ENCODE measurements at regions not wholly inside any gene's neighbourhood (a gene's known extent, or its start where the extent isn't known, plus 50 kb on each side); places are given as distances from the start of the nearest gene placed in this dataset.

DNA sequence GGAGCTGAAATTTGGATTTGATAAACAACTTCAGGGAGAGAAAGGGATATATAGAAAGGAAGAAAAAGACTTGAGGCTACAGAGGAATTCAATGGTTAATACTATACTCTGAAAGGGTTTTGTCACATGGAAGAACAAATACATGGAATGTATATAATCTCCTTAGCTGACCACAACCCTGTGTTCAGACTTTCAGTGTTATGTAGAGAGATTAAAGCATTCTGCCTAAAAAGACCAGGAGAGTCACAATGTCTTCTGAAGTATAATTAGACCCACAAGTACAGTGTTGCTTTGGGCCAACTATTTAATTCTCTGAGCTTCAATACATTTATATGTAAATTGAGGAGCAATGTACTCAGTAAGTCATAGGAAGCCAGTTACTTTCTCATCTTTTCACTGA, 123.8 kb upstream of the FSHR start:
- TF ChIP-seq, protein P1, sequence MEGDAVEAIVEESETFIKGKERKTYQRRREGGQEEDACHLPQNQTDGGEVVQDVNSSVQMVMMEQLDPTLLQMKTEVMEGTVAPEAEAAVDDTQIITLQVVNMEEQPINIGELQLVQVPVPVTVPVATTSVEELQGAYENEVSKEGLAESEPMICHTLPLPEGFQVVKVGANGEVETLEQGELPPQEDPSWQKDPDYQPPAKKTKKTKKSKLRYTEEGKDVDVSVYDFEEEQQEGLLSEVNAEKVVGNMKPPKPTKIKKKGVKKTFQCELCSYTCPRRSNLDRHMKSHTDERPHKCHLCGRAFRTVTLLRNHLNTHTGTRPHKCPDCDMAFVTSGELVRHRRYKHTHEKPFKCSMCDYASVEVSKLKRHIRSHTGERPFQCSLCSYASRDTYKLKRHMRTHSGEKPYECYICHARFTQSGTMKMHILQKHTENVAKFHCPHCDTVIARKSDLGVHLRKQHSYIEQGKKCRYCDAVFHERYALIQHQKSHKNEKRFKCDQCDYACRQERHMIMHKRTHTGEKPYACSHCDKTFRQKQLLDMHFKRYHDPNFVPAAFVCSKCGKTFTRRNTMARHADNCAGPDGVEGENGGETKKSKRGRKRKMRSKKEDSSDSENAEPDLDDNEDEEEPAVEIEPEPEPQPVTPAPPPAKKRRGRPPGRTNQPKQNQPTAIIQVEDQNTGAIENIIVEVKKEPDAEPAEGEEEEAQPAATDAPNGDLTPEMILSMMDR (IDR thresholded peaks at IDR 0.05), result no peak
- TF ChIP-seq EP300 (IDR thresholded peaks at IDR 0.05; ENCODE audit: low read depth) (no peak), POLR2AphosphoS5 (IDR thresholded peaks at IDR 0.05) (no peak), POLR2A (IDR thresholded peaks at IDR 0.05) (no peak)

All from transverse colon (tissue), 4 donors.